ENCODE measurements at regions not wholly inside any gene's neighbourhood (a gene's known extent, or its start where the extent isn't known, plus 50 kb on each side); places are given as distances from the start of the nearest gene placed in this dataset.

DNA sequence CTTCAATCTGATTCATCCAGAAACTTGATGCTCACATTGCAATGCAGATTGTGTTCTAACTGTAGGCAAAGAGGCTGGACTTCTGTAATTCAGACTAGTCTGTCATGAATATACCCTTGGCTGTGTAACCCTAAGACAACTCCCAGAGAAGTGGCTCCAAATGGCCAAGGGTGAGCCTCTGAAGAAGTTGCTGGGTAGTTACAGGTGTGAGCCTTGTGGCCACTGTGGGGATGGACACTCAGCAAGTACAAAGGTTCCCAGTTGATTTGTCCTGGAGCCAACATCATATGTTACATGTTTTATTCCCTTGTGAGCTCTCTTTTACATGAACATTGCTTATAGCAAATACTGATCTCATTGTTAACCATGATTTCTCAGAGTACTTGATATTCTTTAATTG, 94.8 kb upstream of the KCNJ3 start:
- Mint-ChIP-seq H3K9me3 (no peaks in the 10 kb centered on the region), H3K27me3 (no peaks in the 10 kb centered on the region), H3K27ac (no peak overlapping the region), H3K4me3 (no peak overlapping the region), H3K4me1 (no peaks in the 10 kb centered on the region), H3K36me3 (no peaks in the 10 kb centered on the region)
- DNase-seq: no peak
- CTCF ChIA-PET: no interaction called here

DNA sequence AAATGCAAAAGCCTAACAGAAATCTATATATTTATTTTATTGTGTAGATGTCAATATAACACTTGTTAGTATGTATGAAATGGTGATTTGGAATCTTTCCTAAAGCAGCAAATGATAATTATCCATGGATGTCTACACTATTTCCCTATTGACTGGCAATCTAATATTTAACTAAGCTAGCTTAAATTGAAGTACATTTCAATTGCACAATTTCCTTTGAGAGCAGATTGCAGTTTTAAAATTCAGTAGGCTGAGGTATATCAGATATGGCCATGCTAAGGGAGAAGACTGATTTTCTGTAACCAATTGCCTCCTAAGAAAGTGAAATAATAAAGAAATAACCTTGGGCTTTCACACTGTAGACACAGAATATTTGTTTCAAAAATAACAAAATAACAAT, 90.1 kb upstream of the KCNJ3 start:
- no peaks in the 10 kb centered on the region for H3K9me3 Mint-ChIP-seq
- H3K4me3 Mint-ChIP-seq: no peak overlapping the region
- CTCF ChIA-PET: no interaction called here
- no peak overlapping the region for H3K27ac Mint-ChIP-seq
- DNase-seq: no peak
- H3K4me1 Mint-ChIP-seq: no peaks in the 10 kb centered on the region
- H3K27me3 Mint-ChIP-seq: no peaks in the 10 kb centered on the region
- no peaks in the 10 kb centered on the region for H3K36me3 Mint-ChIP-seq

DNA sequence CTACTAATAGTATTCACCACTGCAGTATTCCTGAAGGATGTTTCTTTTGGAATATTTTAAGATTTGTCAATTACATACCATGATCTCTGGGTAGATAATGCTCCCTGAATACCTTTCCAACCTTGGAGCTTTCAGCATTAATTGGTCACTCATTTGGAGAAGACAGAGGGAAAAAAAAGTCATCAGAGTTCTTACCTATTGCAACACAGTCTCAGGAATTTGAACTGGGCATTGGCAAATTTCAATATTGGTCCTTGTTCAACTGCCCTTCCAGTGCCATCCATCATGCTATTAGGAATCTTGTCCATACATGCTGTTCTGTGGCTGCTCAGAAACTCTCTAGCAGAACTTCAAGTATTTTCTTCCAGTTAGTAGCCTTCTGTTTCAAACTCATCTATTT, 83.6 kb upstream of the KCNJ3 start:
- Mint-ChIP-seq H3K27ac (no peak overlapping the region), H3K4me1 (no peaks in the 10 kb centered on the region), H3K27me3 (no peaks in the 10 kb centered on the region), H3K9me3 (no peaks in the 10 kb centered on the region), H3K4me3 (no peak overlapping the region), H3K36me3 (no peaks in the 10 kb centered on the region)
- CTCF ChIA-PET: no interaction called here
- DNase-seq: no peak

DNA sequence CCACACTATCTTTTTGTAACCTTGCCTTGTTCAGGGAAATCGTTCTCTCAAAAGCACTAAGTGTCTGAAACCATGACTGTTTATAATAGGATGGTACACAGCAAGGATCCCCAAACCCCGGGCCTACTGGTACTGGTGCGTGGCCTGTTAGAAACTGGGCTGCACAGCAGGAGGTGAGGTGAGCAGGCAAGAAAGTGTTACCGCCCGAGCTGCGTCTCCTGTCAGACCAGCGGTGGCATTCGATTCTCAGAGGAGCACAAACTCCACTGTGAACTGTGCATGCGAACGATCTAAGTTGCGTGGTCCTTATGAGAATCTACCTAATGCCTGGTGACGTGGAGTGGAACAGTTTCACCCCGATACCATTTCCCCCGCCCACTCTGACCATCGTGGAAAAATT, 81.8 kb upstream of the KCNJ3 start:
- Mint-ChIP-seq H3K4me3 (no peak overlapping the region), H3K4me1 (no peaks in the 10 kb centered on the region), H3K27me3 (no peaks in the 10 kb centered on the region), H3K27ac (no peak overlapping the region), H3K36me3 (no peaks in the 10 kb centered on the region), H3K9me3 (no peaks in the 10 kb centered on the region)
- CTCF ChIA-PET: no interaction called here
- DNase-seq: no peak

DNA sequence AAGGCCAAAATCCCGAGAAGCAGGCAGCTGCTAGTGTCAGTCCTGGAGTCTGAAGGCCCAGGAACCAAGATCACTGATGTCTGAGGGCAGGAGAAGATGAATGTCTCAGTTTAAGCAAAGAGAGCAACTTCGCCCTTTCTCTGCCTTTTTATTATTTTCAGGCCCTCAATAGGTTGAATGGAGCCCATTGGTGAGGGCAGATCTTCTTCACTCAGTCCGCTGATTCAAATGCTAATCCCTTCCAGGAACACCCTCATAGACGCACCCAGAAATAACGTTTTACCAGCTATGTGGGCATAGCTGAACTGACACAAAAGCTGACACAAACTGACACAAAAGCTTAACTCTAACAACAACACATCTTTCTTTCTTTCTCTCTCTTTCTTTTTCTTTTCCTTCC, 78.0 kb upstream of the KCNJ3 start:
- Mint-ChIP-seq H3K9me3 (no peaks in the 10 kb centered on the region), H3K36me3 (no peaks in the 10 kb centered on the region), H3K4me3 (no peak overlapping the region), H3K27ac (no peak overlapping the region), H3K4me1 (no peaks in the 10 kb centered on the region), H3K27me3 (no peaks in the 10 kb centered on the region)
- CTCF ChIA-PET: no interaction called here
- DNase-seq: no peak

DNA sequence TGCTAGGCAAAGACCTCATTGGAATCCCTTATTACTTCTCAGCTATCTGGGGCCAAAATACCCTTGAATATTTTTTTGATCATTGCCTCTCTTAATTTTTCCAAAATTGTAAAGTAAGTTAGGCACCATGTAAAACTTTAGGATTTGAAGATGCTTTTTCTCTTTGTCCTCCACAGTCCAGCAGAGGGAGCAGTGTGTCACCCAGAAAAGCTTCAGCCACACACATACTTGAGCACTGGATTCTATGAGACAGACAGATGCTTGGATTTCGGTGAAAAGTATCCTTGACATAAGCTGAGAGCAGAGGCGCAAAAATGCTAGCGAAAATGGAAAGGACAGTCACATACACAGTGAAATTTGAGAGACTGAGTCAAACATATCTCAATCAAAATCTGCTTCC, 74.7 kb upstream of the KCNJ3 start:
- no peak overlapping the region for H3K4me3 Mint-ChIP-seq
- CTCF ChIA-PET: no interaction called here
- DNase-seq: no peak

DNA sequence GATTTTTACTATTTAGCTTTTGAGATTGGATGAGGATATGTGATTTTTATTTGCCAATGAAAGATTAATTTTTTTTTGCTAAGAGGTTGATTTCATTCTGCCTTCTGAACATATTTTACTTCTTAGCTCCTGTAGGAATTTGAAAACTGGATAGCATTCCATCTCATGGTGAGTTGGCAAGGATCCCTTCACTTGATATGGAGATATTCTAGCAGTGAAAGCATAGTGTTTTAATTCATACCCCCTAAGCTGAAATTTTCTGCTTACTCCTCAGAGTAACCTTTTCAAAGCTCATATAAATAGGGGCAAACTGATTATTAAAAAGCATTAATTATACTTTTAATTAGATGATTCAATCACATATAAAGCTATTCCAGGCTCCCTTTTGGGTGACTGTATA, 61.0 kb upstream of the KCNJ3 start:
- no peaks in the 10 kb centered on the region for H3K27me3 Mint-ChIP-seq
- H3K36me3 Mint-ChIP-seq: no peaks in the 10 kb centered on the region
- no peak overlapping the region for H3K4me3 Mint-ChIP-seq
- H3K9me3 Mint-ChIP-seq: peaks cover 7% of the 10 kb centered on the region
- H3K27ac Mint-ChIP-seq: no peak overlapping the region
- no peaks in the 10 kb centered on the region for H3K4me1 Mint-ChIP-seq
- CTCF ChIA-PET: no interaction called here
- no peak for DNase-seq

More for the DNA sequence above, 74.7 kb upstream of the KCNJ3 start:
- H3K36me3 Mint-ChIP-seq: no peaks in the 10 kb centered on the region
- H3K27me3 Mint-ChIP-seq: no peaks in the 10 kb centered on the region
- H3K27ac Mint-ChIP-seq: no peak overlapping the region
- H3K9me3 Mint-ChIP-seq: no peaks in the 10 kb centered on the region
- no peaks in the 10 kb centered on the region for H3K4me1 Mint-ChIP-seq

DNA sequence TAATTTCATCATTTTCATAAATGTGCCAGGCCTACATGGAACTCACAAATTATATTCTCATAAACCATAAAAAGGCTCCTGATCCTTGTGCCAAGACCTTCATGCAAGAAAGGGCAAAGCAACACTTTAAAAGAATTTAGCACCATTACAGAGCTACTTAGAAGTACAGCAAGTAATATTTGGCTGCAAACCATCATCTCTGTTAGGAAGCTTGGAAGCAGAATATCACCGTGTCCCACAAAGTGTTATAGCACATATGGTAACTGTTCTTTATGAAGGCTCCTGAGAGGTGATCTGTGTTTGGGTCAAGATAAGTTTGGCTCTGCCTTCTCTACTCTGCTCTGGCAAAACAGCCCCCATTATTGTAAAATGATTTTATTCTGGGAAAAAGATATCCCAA, 59.7 kb upstream of the KCNJ3 start:
- Mint-ChIP-seq H3K27me3 (no peaks in the 10 kb centered on the region), H3K4me3 (no peak overlapping the region), H3K4me1 (no peaks in the 10 kb centered on the region), H3K27ac (no peak overlapping the region), H3K9me3 (peaks cover 7% of the 10 kb centered on the region), H3K36me3 (no peaks in the 10 kb centered on the region)
- DNase-seq: no peak
- CTCF ChIA-PET: no interaction called here

DNA sequence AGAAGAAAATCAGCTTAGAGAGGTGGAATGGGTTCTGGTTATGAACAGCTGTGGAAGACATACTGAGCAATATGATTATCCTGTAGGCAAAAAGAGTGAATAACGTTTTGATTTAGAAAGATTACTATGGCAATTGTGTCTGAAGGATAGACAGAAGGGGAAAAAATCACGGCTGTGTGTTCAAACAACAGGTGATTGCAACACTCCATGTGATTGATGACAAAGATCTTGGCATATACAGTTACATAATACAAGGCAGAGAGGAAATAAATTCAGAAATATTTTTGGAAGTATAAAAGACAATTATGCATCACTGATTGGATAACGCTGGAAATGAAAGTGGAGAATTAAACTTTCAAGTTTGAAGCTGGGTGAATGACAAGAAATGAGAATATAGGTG, 58.5 kb upstream of the KCNJ3 start:
- Mint-ChIP-seq H3K9me3 (peaks cover 7% of the 10 kb centered on the region), H3K4me1 (no peaks in the 10 kb centered on the region), H3K27me3 (no peaks in the 10 kb centered on the region), H3K4me3 (no peak overlapping the region), H3K36me3 (no peaks in the 10 kb centered on the region), H3K27ac (no peak overlapping the region)
- CTCF ChIA-PET: no interaction called here
- no peak for DNase-seq

Measured in activated naive CD4-positive, alpha-beta T cell treated with anti-CD3 and anti-CD28 coated beads, Interleukin-2, amount 10 ng/mL, durations not matched to agents 7 days and 5 days (primary cell).